Right lobe of liver (tissue), 4 donors: ENCODE measurements at regions not wholly inside any gene's neighbourhood (a gene's known extent, or its start where the extent isn't known, plus 50 kb on each side); places are given as distances from the start of the nearest gene placed in this dataset.

Source experiments
- CTCF ChIP-seq, 4 donors: fragments of 200-600 bp in 3 of 4; fragments of 450-650 bp in 1 of 4; IDR thresholded peaks; one replicate each; pipeline versions ENCODE4 v1.5.1 to v1.8.0; 2016 to 2022; ENCODE audit warnings: antibody characterized with exemption in 4 of 4, mild to moderate bottlenecking in 2 of 4
- POLR2A ChIP-seq: fragments of 450-650 bp; IDR thresholded peaks from one replicate; pipeline ENCODE4 v1.6.1; 2017; ENCODE audit warnings: antibody characterized with exemption, mild to moderate bottlenecking
- donor health status: DM: no; HTN: no; CAD: no.
- donor health status: DM: no; HTN: no; CAD: no.
- donor health status: DM: no; HTN: yes; CAD: no.

- no peak for TF ChIP-seq CTCF (IDR thresholded peaks at IDR 0.05)
- TF ChIP-seq POLR2A, result no peak
Observed at GRCh38 chr9:90309809-90310520, 332.7 kb downstream of the DIRAS2 start.
